ENCODE measurements at regions not wholly inside any gene's neighbourhood (a gene's known extent, or its start where the extent isn't known, plus 50 kb on each side); places are given as distances from the start of the nearest gene placed in this dataset.

DNA sequence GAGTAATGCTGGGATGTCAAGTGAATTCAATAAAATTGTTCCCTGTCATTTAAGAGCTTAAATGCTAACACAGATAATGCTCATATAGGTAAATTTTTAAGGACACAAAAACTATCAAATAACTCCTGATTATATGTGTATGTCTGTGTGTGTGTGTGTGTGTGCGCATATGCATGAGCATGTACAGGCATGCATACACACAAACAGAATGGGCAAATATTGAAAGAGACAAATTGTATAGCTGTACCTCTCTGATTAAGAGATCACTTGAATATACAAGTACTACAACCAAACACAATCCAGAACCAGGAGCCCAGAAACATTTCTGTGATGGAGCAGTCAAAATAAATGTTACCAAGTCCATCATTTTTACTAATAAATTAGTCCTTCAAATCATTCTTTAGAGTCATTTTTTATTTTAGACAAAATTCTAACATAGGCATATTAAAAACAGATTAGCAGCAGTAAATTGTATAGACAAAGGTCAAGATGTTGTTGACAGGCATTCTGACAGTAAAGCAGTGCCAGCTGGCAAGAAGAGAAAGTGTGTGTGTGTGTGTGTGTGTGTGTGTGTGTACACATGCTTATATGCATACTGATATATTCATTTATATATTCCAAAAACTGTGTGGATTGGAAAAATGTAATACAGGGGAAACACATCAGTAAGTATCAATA lies 145.3 kb downstream of the CD47 start:
- Histone ChIP-seq H2AFZ (ENCODE audit: low read depth) (no peak overlapping the region), H3K4me3 (IDR thresholded peaks at IDR 0.05; ENCODE audit: insufficient read depth, low read depth, low read length) (no peak overlapping the region), H3K27ac (no peak overlapping the region), H3K79me2 (ENCODE audit: insufficient read depth, low read depth) (no peaks in the 10 kb centered on the region), H3K4me2 (no peak overlapping the region), H3K27me3 (ENCODE audit: insufficient read depth, low read depth) (no peaks in the 10 kb centered on the region), H3K36me3 (ENCODE audit: insufficient read depth) (no peaks in the 10 kb centered on the region), H3K9ac (no peak overlapping the region), H3K4me1 (ENCODE audit: low read depth, poor library complexity, severe bottlenecking) (no peaks in the 10 kb centered on the region), H4K20me1 (ENCODE audit: insufficient read depth) (no peaks in the 10 kb centered on the region)
- TF ChIP-seq, protein P1, sequence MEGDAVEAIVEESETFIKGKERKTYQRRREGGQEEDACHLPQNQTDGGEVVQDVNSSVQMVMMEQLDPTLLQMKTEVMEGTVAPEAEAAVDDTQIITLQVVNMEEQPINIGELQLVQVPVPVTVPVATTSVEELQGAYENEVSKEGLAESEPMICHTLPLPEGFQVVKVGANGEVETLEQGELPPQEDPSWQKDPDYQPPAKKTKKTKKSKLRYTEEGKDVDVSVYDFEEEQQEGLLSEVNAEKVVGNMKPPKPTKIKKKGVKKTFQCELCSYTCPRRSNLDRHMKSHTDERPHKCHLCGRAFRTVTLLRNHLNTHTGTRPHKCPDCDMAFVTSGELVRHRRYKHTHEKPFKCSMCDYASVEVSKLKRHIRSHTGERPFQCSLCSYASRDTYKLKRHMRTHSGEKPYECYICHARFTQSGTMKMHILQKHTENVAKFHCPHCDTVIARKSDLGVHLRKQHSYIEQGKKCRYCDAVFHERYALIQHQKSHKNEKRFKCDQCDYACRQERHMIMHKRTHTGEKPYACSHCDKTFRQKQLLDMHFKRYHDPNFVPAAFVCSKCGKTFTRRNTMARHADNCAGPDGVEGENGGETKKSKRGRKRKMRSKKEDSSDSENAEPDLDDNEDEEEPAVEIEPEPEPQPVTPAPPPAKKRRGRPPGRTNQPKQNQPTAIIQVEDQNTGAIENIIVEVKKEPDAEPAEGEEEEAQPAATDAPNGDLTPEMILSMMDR (conservative IDR thresholded peaks at IDR 0.05; ENCODE audit: low read depth, low read length) = no peak

DNA sequence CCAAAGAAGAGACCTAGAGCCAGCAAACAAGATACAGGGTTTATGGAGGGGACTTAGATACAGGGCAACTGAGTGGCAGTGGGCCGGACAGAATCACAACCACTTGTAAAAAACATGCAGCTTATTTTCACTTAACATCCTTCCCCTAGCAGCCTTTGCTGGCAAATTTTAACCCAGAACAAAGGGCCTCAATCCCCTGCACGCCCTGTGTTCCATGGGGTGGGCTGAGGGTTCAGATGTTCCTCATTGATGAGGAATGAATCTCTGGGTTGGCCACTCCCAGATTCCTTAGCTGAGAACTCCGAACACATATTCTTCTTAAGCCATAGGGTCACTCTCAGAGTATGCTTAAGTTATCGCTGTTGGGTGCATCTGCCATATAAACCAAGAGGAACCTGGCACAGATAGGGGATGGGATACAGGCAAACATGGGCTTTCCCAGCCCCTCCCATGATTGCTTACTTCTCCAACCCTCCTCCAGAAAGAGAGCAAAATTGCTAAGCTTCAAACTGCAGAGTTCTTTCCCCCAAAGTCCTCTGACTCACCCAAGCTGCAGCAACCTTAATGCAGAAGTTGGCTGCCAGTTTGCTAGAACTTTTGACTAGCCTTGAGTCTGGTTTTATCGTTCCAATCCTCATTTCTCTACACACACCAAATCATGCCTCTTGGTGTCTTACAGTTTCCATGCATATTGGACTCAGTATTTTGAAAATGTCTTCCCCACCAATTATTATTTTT lies 146.9 kb downstream of the CD47 start:
- H3K27me3 ChIP-seq (ENCODE audit: insufficient read depth, low read depth) = no peaks in the 10 kb centered on the region
- H3K36me3 ChIP-seq (ENCODE audit: insufficient read depth) = no peaks in the 10 kb centered on the region
- TF ChIP-seq, protein P1 (conservative IDR thresholded peaks at IDR 0.05; ENCODE audit: low read depth, low read length) = no peak
- no peak overlapping the region for H2AFZ ChIP-seq (ENCODE audit: low read depth)
- no peak overlapping the region for H3K4me2 ChIP-seq
- no peak overlapping the region for H3K9ac ChIP-seq
- no peak overlapping the region for H3K27ac ChIP-seq
- no peaks in the 10 kb centered on the region for H4K20me1 ChIP-seq (ENCODE audit: insufficient read depth)
- H3K4me3 ChIP-seq (IDR thresholded peaks at IDR 0.05; ENCODE audit: insufficient read depth, low read depth, low read length) = no peak overlapping the region
- no peaks in the 10 kb centered on the region for H3K4me1 ChIP-seq (ENCODE audit: low read depth, poor library complexity, severe bottlenecking)
- no peaks in the 10 kb centered on the region for H3K79me2 ChIP-seq (ENCODE audit: insufficient read depth, low read depth)

DNA sequence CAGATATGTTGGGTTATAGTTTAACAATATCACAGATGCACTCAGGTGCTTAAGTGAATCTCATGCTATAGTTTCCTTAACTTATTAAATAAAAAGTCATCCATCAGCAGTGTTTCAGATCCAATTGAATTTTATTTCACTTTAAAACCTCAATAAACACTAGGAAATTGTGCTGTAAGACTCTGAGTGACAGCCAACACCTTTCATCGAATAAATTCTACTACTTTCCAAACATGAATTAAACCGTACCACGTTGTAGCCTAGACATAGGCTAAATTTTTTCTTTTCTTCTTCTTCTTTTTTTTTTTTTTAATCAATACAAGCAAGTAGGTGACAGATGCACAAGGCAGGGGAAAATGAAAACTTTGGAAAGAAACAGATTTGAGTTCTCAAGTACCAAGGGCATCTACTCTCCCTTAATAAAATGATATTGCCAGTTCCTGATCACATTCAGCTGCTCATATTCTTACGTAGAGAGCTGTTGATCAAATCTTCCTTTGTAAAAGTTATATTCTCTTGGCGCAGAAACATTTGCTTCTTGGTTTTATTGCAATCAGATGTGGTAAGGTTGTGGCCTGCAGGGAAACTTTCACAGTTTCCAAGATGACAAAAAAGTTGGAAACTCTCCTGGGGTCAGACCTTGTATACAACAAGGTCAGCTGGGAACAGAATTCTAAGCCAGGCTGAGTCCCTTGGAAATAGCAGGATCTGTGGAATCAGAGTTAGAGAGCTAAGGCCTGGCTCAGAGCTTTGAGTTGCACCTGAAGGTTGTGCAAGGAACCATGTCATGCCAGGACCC lies 147.7 kb downstream of the CD47 start:
- Histone ChIP-seq H3K27ac (no peak overlapping the region), H3K9ac (no peak overlapping the region), H2AFZ (ENCODE audit: low read depth) (no peak overlapping the region), H3K36me3 (ENCODE audit: insufficient read depth) (no peaks in the 10 kb centered on the region), H3K4me1 (ENCODE audit: low read depth, poor library complexity, severe bottlenecking) (no peaks in the 10 kb centered on the region), H4K20me1 (ENCODE audit: insufficient read depth) (no peaks in the 10 kb centered on the region), H3K4me3 (IDR thresholded peaks at IDR 0.05; ENCODE audit: insufficient read depth, low read depth, low read length) (no peak overlapping the region), H3K4me2 (no peak overlapping the region), H3K27me3 (ENCODE audit: insufficient read depth, low read depth) (no peaks in the 10 kb centered on the region), H3K79me2 (ENCODE audit: insufficient read depth, low read depth) (no peaks in the 10 kb centered on the region)
- TF ChIP-seq, protein P1 (conservative IDR thresholded peaks at IDR 0.05; ENCODE audit: low read depth, low read length) = no peak

DNA sequence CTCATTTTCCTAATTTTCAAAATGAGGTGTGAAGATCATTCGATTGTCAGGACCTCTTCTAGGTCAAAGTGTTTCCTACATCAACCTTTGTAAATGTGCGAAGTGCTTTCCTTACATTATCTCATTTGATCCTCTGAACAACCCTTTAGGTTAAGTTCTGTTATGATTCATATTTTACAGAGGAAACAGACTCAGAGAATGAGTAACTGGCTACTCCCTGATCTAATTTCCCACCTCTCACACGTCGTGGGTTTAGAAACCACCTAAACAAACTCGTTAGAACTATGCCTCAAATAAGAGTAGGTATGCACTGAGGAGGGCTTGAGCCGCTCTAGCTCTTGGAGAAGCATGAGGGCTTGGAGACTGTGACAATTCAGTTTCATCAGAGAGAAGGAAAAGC lies 148.6 kb downstream of the CD47 start:
- H3K4me1 ChIP-seq (ENCODE audit: low read depth, poor library complexity, severe bottlenecking) = no peaks in the 10 kb centered on the region
- H4K20me1 ChIP-seq (ENCODE audit: insufficient read depth) = no peaks in the 10 kb centered on the region
- H3K4me2 ChIP-seq = no peak overlapping the region
- H3K9ac ChIP-seq = no peak overlapping the region
- H3K36me3 ChIP-seq (ENCODE audit: insufficient read depth) = no peaks in the 10 kb centered on the region
- H3K27me3 ChIP-seq (ENCODE audit: insufficient read depth, low read depth) = no peaks in the 10 kb centered on the region
- no peak overlapping the region for H3K27ac ChIP-seq
- TF ChIP-seq, protein P1 (conservative IDR thresholded peaks at IDR 0.05; ENCODE audit: low read depth, low read length) = no peak
- no peak overlapping the region for H3K4me3 ChIP-seq (IDR thresholded peaks at IDR 0.05; ENCODE audit: insufficient read depth, low read depth, low read length)
- no peak overlapping the region for H2AFZ ChIP-seq (ENCODE audit: low read depth)
- no peaks in the 10 kb centered on the region for H3K79me2 ChIP-seq (ENCODE audit: insufficient read depth, low read depth)

Data from KMS-11 (cell line).